Hematopoietic multipotent progenitor cell treated with erythropoietin and hydrocortisone succinate and interleukin-3 and kit ligand, for 4 days (in vitro differentiated cells): ENCODE measurements at regions not wholly inside any gene's neighbourhood (a gene's known extent, or its start where the extent isn't known, plus 50 kb on each side); places are given as distances from the start of the nearest gene placed in this dataset.

Experiments used
- DNase-seq: peaks from one replicate; pipeline ENCODE4 v3.0.0-alpha.2; 2015

DNA sequence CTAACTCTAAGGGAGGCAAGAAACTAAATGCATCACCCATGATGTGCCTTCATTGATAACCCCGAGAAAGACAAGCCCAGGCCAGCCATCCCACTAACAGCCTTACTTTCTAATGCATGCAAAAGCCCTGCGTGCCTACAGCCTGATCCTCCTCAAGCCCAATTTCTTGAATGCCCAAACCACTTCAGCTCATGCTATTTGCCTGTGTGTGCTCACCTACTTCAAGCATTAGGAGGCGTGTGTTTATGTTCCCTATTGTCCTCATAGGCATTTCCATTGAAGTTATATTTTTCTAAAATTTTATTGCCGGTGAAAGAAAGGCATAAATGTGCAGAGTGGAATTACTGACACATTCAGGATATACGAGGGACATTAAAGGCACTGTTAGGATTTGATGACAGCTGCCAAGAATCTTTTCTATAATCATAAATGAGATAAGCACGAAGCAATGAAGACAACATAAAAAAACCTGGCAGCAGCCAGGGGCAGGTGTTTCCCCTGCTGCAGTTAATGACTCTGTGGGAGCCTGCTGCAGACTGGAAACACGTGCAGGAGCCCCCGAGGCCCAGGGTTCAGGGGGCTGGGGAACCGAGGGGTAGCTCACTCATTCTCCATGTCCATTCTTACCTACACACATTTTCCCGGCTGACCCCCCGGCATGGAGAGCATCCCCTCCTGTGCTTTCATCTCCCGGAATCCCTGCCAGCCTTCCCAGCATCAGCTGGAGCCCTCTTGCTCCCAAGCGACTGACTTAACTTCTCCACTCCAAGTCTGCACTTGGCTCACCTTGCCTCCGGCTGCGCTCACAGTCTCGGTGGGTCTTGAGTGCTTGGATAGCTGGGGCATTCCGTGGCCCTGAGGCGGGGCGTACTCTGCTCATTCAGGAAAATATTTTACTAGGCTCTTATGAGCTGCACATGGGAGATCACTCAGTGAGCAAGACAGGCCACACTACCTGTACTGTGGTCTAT, 292.3 kb upstream of the SIX2 start:
- DNase-seq: no peak

GRCh38 chr2:45300026-45300750, 290.9 kb upstream of the SIX2 start:
- DNase-seq: no peak

- DNase-seq: no peak
Measured at GRCh38 chr2:45299361-45299760, 290.1 kb upstream of the SIX2 start.

DNA sequence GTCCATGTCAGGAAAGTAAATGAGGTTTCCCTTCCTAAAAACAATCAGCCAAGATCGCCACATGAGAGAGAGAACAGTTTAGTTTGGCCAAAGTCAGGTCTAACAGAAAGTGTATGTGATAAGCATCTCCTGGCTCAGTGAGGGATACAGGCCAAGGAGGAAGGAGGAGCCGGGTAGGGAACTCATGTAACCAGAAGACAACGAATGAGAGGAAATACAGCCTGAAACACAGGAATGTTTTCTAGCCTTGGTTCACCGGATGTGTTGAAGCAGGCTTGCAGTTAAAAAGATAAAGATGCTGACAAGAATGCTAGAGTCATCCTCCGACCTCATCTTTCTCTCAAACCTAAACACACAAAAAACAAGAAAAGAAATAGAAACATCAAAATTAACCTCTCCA, 283.9 kb upstream of the SIX2 start:
- DNase-seq: no peak

DNA sequence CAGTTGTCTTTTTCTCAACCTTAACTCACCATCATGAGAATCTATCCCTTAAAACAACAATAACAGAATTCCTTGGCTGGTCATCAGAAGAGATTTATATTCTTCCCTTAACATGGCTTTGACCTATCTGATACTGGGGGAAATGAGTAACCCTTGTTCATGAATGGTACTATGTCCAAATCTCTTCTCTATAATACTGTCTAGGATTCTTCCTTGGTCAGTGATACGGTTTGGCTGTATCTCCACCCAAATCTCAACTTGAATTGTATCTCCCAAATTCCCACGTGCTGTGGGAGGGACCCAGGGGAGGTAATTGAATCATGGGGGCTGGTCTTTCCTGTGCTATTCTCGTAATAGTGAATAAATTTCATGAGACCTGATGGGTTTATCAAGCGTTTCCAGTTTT, 282.0 kb upstream of the SIX2 start:
- DNase-seq: no peak

GRCh38 chr2:45289997-45290709, 280.9 kb upstream of the SIX2 start:
- no peak for DNase-seq

DNA sequence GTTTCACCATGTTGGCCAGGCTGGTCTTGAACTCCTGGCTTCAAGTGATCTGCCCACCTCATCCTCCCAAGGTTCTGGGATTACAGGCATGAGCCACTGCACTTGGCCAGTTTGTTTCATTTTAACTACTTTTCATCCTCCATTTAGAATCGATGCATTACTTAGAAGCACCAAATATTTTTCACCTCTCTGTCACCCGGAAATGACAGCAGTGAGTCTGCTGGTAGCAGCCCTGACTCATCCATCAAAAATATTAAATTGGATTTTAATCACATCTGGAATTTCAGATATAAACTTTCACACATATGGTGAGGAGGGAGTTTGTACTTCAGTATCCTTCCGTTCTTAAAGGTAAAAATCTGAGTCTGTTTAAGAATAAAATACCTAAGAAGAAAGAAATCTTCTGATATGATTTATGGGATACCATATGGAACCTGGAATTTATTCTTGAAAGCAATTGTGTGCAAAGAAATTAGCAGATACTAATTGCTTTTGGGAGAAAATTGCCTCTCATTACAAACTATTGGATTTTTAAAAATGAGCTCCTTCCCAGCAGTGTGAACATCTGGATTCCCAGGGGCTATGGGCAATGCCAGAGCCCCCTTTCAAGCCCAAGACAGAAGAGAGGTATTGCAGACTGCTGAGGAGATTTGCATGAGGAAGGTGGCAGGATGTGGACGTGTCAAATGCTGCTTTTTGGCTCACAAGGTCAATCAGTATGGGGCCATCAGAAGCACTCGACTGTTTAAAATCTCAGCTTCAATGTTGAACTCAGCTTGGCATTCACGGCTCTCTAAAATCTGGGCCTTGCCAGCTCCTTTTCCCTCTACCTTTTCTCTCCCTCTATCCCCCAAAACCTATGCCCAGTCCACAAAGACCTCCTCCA, 279.5 kb upstream of the SIX2 start:
- DNase-seq: no peak

GRCh38 chr2:45287045-45287444, 277.8 kb upstream of the SIX2 start:
- DNase-seq: no peak

- DNase-seq: no peak
Measured at GRCh38 chr2:45285771-45286390, 276.6 kb upstream of the SIX2 start.

DNA sequence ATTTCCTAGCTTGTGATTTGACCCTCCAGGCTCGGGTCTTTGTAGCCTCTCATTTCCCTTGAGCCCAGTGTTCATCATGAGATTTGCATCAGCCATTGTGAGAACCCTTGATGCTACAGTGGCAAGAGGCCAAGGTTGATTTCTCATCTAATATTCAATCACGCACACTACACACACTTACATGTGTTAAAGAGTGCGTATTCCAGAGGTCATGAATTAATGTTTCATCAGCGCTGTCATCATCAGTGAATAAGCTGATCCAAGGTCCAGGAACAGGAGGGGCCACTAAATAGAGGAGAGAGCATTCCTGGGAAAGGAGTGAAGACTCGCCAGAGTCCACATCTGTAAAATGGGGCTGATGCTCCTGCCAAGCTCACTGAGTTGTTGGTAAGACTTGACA, 276.1 kb upstream of the SIX2 start:
- DNase-seq: no peak

DNA sequence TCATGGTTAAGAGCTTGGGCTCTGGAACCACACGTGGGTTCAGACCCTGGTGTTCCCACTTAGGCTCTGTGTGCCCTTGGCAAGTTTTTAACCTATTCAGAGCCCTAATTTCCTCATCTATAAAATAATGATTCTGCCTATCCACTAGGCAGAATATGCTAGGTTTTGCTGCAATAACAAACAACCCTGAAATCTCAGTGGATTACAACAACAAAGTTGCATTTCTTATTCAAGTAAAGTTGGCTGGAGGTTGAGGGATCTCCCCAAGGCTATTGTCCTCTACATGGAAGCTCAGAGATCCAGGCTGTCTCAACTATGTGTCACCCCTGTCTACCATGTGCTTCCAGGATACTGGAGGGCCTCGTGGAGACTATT, 275.4 kb upstream of the SIX2 start:
- no peak for DNase-seq

DNA sequence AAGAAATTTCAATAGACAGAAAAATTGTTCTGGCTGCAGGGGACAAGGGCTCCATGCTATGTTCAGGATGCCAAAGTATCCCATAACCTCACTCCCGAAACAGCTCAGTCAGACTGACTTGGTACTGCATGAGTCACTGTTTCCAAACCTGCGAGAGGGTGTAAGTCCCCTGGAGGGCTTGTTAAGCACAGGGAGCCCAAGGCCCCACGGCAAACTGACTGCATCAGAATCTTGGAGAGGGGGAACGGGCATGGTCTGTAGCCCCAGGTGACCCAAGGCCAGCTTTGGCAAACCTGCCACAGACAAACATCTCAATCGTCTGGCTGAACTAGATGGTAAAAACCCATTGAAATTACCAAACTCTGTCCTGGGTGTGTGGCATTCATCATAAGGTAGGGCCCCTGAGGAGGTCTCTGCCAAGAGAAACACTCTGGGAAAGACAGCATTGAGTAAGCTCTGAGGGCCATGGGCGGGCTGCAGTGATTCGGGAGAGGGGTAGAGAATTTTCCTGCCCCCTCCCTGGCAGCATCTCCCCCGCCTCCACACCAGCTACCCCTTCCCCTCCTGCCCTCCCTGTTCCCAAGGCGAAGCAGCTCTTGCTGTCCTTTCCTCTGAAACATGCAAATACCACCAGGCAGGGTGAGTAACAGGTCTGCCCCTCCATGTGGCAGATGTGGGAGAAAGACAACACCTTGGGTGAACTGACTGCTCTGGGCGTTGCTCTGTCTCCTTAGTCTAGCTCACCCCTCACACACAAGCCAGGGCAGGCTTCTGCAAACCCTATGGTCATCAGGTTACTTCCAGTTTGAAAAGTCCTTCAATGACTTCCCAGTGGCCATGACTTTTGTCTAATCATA, 274.7 kb upstream of the SIX2 start:
- no peak for DNase-seq

GRCh38 chr2:45282646-45283045, 273.4 kb upstream of the SIX2 start:
- no peak for DNase-seq

- DNase-seq: no peak
Measured at GRCh38 chr2:45281311-45281710, 272.1 kb upstream of the SIX2 start.

DNA sequence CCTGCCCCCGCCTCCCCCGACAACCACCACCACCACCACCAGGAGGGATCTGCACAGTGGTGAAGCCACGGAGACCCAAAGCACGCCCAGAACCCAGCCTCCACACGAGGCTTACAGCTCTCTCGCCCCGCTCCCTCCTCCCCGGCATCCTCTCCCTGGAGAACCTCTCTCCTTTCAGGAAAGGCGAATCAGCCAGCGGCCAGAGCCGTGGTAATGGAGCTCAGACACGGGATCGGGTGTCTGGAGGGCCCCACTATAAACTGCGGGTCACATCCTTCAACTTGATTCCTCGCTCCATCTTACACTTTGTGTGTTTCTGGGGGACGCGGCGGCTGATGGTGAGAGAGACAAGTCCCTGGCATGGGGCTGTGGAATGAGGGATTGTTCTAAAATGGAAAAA, 271.5 kb upstream of the SIX2 start:
- no peak for DNase-seq

DNA sequence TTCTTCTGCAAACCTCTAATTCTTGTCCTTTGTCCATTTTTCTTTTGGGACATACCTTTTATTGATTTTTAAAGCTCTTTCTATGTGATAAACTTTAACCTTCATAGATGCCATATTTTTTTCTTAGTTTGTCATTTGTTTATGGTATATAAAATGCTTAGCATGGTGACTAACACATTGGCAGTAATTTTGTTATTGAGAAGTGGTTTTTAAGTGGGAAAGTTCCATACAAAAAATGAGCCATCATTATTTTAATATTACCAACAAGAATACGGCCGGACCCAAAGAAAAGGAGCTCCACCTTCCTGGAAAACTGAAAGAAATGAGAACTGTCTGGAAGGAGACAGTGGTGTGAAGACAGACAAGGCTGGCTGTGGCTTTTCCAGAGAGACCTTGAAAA, 270.1 kb upstream of the SIX2 start:
- DNase-seq: no peak

- DNase-seq: no peak
Measured at GRCh38 chr2:45278365-45279078, 269.3 kb upstream of the SIX2 start.

DNA sequence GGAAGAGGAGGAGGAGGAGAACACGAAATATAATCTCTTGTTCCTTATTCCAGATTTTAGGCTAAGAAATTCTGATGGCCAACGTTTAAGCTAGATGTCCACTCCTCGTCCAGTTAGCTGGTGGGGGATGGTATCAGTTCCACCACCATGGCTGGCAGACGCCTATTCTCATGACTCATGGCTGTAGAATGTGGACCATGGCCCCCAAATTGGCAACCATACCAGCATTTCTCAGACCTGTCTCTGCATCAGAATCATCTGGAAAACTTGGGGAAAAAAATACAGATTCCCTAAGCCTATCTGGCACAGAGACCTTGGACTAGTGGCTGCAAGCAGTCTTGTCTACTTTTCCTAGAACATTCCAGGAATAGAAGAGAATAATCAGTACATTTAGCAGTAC, 267.7 kb upstream of the SIX2 start:
- no peak for DNase-seq

DNA sequence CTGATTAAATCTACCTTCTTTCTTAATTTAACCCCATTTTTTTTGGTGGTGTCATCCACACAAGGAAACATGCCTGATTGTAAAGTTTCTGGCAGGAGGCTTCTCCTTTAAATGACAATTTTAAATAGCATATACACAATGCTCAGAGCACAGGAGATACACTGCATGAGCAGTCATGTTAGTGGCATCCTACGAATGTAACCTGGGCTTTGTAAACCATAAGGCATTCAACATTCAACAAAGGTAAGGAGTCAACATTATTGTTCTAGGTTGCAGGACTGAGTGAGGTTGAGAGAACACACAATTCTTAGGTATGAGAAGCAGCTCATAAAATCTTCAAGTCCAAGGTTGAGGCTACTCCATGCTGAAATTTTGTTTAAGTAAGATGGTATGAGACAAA, 266.6 kb upstream of the SIX2 start:
- DNase-seq: no peak

DNA sequence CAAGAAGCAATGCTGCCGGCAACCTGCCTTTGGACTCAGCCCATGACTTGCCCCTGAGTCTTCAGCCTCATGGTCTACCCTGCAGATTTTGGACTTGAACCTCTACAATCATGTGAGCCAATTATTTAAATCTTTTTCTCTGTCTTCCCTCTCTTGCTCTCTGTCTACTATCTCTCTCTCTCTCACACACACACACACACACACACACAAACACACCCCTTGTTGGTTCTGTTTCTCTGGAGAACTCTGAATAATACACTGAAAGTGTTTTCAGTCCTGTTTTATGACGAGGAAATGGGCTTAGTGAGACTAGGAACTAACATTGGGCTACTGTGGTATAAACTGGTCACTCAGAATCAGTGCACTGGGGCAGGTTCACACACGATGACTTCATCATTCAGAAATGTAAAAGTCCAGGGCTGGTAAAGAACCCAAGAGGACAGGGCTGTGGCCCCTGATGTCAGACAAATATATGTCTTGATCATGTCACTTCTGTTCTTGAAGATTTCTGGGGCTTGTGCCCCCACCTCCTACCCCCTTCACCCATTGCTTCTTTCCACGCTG, 266.1 kb upstream of the SIX2 start:
- DNase-seq: no peak
